ENCODE measurements at regions not wholly inside any gene's neighbourhood (a gene's known extent, or its start where the extent isn't known, plus 50 kb on each side); places are given as distances from the start of the nearest gene placed in this dataset.

- TF ChIP-seq POLR2A (IDR thresholded peaks at IDR 0.05) (no peak), CTCF (IDR thresholded peaks at IDR 0.05) (no peak)
Observed at GRCh38 chr17:45660474-45660873, 123.6 kb upstream of the CRHR1 start.

All from thyroid gland (tissue), 4 donors.